Umbilical cord (tissue), 1 donor: ENCODE measurements at regions not wholly inside any gene's neighbourhood (a gene's known extent, or its start where the extent isn't known, plus 50 kb on each side); places are given as distances from the start of the nearest gene placed in this dataset.

Source experiments
- DNase-seq: peaks from one replicate; pipeline ENCODE4 v3.0.0-alpha.2; 2015; ENCODE audit warnings: low spot score

DNA sequence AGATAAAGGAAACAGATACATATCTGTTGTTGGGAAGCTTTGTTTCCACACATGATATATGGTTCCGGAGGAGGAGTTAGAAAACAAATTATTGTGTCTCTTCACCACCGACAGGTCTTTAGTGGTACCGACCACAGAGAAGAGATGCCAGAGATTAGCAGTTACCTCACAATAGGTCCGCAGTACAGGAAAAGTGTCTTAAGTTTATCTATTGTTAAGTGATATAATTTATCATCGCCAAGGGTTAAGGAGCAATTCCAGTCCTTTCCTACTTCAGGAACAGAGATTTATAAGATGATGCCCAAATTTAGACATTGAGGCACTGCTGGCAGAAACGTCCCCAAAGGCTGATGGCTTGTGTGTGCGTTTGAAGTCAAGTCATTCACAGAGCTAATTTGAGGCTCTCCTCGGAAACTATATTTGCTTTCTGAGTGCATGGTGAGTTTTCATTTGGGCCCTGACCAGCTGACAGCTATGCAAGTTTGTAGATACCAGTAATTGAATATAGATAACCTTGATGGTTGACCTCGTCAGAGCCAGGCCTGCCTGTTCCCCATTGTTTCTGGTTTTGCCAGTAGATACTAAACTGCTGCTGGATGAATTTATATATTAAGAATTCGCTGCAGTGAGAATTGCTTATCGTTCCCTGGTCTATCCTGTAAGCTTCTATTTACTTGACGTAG lies 196.4 kb upstream of the IRX3 start:
- no peak for DNase-seq

GRCh38 chr16:54480429-54480828 lies 193.8 kb upstream of the IRX3 start:
- DNase-seq, result no peak

GRCh38 chr16:54479546-54479945 lies 193.0 kb upstream of the IRX3 start:
- DNase-seq, result no peak

DNA sequence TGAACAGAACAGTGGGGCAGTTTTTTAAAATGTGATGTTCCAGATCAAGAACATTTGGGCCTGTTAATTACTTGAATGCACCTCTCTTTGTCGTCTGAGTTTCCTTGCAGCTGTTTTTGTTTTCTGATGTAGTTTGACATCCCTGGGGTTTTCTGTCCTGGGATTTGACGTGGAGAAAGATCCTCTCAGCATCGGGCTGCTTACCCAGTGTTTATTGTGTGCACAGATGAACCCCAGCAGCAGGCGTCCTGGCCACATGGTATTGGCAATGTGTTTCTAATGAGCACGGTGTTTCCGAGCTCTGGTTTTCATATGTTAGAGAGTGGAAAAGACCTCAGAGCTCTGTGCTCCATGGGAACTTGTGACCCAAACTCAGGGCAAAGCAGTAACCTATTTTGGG lies 191.1 kb upstream of the IRX3 start:
- no peak for DNase-seq

- no peak for DNase-seq
Observed at GRCh38 chr16:54475019-54475601, 188.5 kb upstream of the IRX3 start.

GRCh38 chr16:54473226-54473993 lies 186.8 kb upstream of the IRX3 start:
- no peak for DNase-seq

GRCh38 chr16:54467398-54467797 lies 180.8 kb upstream of the IRX3 start:
- no peak for DNase-seq

DNA sequence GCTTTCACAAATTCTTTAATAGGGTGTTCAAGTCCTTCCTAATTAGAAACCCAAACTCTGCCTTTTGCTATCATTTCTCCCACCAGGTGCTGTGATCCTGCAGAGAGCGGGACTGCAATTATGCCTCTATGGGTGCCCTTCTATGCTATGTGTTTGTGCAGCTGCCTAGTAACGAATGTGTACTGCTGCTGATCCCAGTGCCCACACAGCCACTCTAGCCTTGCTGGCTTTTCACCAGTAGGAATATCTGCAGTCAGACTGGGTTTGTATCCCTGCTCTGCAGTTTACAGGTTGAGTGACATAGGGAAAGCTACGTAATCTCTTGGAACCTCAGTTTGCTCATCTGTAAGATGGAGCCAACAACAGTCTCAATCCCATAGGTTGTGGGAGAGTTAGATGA lies 179.6 kb upstream of the IRX3 start:
- no peak for DNase-seq

DNA sequence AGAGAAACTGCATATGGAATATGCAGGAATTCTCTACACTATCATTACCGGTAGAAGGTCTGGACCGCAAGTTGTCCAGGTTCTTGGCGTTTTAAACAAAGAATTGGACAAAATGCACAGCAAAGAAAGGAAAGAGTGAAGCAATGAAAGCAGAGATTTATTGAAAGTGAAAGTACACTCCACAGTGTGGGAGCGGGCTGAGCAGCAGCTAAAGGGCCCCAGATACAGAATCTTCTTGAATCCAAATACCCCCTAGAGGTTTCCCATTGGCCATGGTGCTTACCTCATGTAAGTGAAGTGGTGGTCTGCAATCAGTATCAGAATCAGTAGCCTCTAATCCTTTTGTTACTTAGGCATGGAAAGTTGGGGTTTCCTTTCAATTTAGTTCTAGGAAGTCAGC lies 178.5 kb upstream of the IRX3 start:
- no peak for DNase-seq

DNA sequence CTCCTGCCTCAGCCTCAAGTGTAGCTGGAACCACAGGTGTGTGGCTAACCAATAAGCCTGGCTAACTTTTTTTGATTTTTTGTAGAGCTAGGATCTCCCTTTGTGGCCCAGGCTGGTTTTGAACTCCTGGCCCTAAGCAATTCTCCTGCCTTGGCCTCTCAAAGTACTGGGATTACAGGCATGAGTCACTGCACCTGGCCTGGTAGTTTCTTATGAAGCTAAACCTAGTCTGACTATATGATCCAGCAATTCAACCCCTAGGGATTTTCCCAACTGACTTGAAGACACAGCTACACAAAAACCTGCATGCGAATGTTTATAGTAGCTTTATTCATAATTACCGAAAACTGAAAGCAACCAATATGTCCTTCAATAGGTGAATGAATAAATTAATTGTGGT lies 176.2 kb upstream of the IRX3 start:
- no peak for DNase-seq

- no peak for DNase-seq
Observed at GRCh38 chr16:54462151-54462651, 175.6 kb upstream of the IRX3 start.

GRCh38 chr16:54460263-54460860 lies 173.8 kb upstream of the IRX3 start:
- no peak for DNase-seq

- peak; percentile 41 for DNase-seq
Observed at GRCh38 chr16:54459509-54460262, 173.1 kb upstream of the IRX3 start.

DNA sequence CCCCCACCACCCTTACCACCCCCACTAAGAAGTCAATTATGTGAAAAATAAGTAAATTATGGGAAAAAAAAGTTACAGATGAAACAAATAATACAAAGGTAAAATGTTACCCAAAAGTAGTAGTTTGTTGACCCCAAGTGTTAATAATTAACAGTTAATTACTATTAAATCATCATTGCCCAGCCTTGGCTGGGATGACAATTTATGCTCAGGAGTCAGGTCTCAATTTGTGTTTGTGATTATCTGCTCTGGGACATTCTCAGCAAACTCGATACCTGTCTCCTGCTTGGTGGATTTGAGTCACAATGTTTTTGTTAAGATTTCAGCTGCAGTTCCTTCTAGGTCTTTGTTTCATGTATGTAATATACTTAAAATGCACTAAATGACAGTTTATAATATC lies 172.3 kb upstream of the IRX3 start:
- no peak for DNase-seq

- no peak for DNase-seq
Observed at GRCh38 chr16:54456291-54456690, 169.7 kb upstream of the IRX3 start.

DNA sequence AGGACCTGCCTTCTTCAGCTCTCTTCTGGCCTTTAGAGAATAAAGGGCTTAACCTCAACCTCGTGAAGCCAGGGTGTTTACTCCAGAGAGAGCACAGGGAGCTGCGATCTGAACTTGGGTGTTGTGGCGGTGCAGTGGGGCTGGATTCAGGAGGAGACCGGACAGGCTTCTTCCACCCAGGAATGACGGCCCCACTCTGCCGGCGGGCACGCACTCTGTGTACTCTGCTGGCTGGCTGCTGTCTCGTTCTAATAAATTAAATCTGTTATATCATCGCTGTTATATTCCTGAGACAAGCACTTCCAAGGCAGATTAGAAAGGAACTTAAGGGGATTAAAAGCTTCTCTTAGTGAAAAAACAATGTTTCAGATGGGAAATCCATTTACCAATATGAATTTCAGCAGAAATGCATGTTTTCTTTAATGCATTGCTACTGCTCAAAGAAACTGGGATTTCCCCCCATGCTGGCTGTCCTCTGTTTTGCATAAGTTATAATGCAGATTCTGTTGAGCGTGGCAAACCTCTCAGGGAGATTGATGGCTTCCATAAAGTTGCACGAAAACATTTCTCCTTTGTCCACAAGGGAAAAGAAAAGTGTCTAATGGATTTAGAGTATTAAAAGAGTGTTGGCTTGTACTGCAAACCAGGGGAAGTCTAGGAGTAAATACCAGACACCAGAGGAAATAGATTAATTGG lies 168.6 kb upstream of the IRX3 start:
- DNase-seq, result peak; percentile 13

DNA sequence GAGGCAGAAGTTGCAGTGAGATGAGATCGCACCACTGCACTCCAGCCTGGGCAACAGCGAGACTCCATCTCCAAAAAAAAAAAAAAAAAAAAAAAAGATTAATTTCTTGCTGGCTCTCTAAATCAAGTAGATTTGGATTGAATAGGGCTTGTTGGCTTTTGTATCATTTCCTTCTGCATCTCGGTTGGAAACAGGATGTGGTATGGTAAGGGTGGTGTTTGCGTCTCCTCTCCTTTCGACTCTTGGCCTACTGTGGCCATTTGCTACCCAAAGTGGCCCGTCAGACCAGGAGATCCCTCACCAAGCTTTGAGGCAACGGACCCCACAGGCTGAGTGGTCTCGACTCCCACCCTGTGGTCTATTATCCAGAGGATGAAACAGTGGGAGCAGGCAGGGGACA lies 168.0 kb upstream of the IRX3 start:
- no peak for DNase-seq

DNA sequence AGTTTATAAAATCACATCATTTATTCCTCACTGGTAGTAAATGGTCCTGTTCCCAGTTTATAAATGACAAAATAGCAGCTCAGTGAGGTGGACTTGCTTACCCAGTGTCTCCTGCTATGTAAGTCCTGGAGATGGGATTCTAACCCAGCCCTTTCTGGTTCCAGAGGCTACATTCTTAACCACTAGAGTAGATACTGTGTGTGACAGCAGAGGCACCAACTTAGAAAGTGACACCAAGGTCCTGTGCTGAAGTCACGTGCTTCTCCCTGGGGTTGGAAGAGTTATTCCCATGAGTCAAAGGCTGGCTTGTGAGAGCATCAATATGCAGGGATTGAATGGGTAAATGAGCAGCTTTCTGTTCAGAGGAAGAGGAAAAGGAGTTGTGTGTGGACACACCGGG lies 167.3 kb upstream of the IRX3 start:
- no peak for DNase-seq

- DNase-seq, result peak; percentile 33
Observed at GRCh38 chr16:54447576-54448440, 161.2 kb upstream of the IRX3 start.

- DNase-seq, result no peak
Observed at GRCh38 chr16:54446639-54447038, 160.1 kb upstream of the IRX3 start.
